ENCODE measurements at regions not wholly inside any gene's neighbourhood (a gene's known extent, or its start where the extent isn't known, plus 50 kb on each side); places are given as distances from the start of the nearest gene placed in this dataset.

DNA sequence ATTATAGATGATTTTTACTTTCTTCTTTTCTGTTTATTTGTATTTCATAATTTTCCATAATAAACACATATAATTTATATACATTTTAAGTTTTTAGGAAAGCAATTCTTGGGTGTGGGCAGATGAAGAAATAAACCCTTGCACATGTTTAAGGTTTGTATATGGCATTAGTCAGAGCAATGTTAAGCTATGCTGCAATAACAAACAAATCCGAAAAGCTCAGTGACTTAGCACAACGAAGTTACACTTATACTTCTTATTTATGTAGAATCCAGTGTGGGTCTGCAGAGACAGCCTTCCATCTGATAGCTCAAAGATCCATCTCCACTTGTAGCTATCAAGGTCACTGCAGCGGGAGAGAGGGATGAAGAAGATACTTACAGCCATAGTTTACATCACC lies 68.5 kb upstream of the BARX2 start:
- H3K4me3 Mint-ChIP-seq: no peak overlapping the region
- peaks cover 14% of the 10 kb centered on the region for H3K27me3 Mint-ChIP-seq
- no peak overlapping the region for H3K27ac Mint-ChIP-seq
- ATAC-seq: no peak
- H3K9me3 Mint-ChIP-seq: peaks cover 6% of the 10 kb centered on the region
- no peaks in the 10 kb centered on the region for H3K4me1 Mint-ChIP-seq
- no peaks in the 10 kb centered on the region for H3K36me3 Mint-ChIP-seq

DNA sequence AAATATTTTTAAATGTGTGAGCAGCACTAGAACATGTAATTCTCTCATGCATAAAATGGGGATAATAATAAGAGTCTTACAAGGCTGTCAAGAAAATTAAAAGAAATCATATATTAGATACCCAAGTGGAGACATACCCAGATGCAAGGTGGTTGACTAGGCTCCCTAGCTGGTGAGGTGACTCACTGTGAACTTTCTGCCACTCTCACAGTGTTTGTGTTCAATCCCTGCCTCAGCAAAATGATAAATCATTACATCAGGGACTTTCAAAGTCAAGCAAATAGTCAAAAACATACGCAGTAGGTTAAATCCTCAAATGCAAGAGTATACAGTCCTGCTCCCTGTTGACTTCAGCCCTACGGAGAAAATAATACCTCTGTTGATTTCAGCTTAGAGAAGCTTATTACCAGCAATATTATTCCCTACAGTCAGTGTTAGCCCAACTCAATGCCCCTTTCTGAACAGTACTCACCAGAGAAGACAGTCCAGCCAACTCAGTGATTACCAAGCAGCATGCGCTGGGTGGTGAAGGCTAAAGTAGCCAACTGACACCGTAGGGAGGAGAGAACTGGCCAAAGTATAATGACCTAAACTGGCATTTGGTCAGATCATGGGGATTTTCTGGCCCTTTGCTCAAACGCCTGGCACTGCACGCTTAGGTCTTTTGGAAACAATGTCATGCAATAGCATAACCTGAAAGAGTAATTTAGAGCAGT lies 73.1 kb upstream of the BARX2 start:
- H3K9me3 Mint-ChIP-seq: peaks cover 3% of the 10 kb centered on the region
- H3K27ac Mint-ChIP-seq: no peak overlapping the region
- no peaks in the 10 kb centered on the region for H3K36me3 Mint-ChIP-seq
- no peak for ATAC-seq
- H3K27me3 Mint-ChIP-seq: peaks cover 33% of the 10 kb centered on the region
- H3K4me3 Mint-ChIP-seq: no peak overlapping the region
- H3K4me1 Mint-ChIP-seq: no peaks in the 10 kb centered on the region

DNA sequence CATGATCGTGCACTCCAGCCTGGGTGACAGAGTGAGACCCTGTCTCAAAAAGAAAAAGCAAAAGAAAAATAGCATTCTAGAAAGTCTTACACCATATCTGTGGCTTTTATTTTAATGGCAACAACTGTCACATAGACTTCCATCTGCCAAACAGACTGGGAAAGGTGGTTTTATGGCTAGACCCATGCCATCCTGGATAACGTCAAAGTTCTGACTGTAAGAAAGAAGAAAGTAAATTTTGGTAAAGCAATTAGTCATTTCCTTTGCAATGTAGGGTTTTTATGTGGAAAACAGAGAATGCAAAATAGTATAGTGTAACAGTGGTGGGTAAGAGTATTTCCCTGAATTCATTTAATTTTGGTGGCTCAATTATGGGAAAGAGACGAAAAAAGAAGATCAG lies 75.5 kb upstream of the BARX2 start:
- Mint-ChIP-seq H3K27me3 (peaks cover 33% of the 10 kb centered on the region), H3K4me1 (no peaks in the 10 kb centered on the region), H3K36me3 (no peaks in the 10 kb centered on the region), H3K9me3 (no peaks in the 10 kb centered on the region), H3K27ac (no peak overlapping the region), H3K4me3 (no peak overlapping the region)
- ATAC-seq: no peak

DNA sequence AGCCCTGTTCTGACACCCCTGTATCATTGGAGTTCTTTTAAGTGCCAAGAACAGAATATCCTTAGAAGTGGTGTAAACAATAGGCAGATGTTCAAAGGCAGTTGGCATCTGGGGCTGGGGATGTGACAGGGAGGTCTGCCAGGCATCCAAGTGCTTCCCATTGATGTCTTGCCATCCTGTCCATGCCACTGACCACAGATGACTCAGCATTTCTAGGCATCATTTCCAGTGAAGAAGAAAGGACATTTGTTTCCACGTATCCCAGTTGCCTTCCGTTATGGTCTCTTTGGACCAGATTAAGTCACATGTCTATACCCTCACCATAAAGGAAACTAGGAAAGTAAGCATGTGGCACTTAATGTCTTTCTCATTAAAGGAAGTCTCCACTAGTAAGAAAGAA lies 76.7 kb upstream of the BARX2 start:
- Mint-ChIP-seq H3K4me3 (no peak overlapping the region), H3K36me3 (no peaks in the 10 kb centered on the region), H3K27me3 (peaks cover 33% of the 10 kb centered on the region), H3K9me3 (no peaks in the 10 kb centered on the region), H3K27ac (no peak overlapping the region), H3K4me1 (no peaks in the 10 kb centered on the region)
- ATAC-seq: no peak

DNA sequence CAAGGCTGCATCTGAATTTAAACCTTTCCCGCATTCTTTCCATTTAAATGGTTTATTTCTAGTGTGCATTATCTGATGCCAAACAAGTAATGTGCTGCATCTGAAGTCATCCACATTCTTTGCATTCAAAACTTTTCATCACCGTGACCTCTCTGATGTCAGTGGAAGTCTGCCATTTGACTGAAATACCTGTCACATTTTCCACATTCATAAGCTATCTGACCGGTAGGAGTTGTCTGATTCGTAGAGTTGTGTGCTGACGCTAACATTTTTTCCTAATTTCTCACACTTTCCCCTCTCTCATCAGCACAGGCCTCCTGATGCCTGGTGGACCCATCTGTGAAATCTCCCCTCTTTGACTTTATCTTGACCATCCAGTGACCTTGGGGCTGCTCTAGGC lies 79.9 kb upstream of the BARX2 start:
- no peaks in the 10 kb centered on the region for H3K36me3 Mint-ChIP-seq
- H3K27ac Mint-ChIP-seq: no peak overlapping the region
- no peaks in the 10 kb centered on the region for H3K9me3 Mint-ChIP-seq
- no peak overlapping the region for H3K4me3 Mint-ChIP-seq
- no peak for ATAC-seq
- peaks cover 21% of the 10 kb centered on the region for H3K27me3 Mint-ChIP-seq
- no peaks in the 10 kb centered on the region for H3K4me1 Mint-ChIP-seq

DNA sequence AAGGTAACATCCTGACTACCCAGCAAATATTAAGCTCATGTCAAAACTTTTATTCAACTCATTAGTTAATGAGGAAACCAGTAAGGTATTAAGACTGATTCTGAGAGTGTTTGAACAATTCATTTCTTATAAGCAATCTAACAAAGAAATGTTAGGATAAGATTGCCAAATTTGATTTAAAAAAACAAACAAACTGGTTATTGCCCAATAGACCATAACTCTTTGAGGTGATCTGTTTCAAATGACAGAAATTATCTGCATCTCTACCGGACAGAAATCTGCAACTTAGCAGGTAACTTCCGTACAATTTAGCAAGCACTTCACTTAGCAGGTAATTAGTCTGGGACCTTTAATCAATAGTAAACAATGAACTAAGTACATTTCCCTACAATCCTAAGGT lies 82.9 kb upstream of the BARX2 start:
- H3K27ac Mint-ChIP-seq: no peak overlapping the region
- peaks cover 10% of the 10 kb centered on the region for H3K27me3 Mint-ChIP-seq
- H3K9me3 Mint-ChIP-seq: no peaks in the 10 kb centered on the region
- no peaks in the 10 kb centered on the region for H3K36me3 Mint-ChIP-seq
- no peak for ATAC-seq
- H3K4me1 Mint-ChIP-seq: no peaks in the 10 kb centered on the region
- H3K4me3 Mint-ChIP-seq: no peak overlapping the region

DNA sequence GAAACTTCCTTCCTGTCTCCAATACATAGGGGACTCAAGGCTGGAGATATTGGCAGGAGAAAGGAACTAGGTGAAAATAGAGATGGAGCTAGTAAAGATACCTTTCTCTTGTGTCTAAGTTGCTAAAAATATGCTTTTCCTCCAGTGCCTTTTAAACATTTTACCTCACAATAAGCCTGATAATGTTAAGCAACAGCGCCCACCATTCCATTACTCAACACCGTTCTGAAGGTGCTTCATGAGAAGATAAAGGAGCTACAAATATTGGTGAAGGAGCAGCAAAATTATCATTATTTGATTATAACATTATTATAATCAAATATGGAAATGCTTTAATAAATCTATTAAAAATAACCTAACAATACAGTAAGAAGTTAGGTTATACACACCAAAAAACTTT lies 83.6 kb upstream of the BARX2 start:
- Mint-ChIP-seq H3K27me3 (peaks cover 10% of the 10 kb centered on the region), H3K4me3 (no peak overlapping the region), H3K4me1 (no peaks in the 10 kb centered on the region), H3K36me3 (no peaks in the 10 kb centered on the region), H3K9me3 (no peaks in the 10 kb centered on the region), H3K27ac (no peak overlapping the region)
- ATAC-seq: no peak

DNA sequence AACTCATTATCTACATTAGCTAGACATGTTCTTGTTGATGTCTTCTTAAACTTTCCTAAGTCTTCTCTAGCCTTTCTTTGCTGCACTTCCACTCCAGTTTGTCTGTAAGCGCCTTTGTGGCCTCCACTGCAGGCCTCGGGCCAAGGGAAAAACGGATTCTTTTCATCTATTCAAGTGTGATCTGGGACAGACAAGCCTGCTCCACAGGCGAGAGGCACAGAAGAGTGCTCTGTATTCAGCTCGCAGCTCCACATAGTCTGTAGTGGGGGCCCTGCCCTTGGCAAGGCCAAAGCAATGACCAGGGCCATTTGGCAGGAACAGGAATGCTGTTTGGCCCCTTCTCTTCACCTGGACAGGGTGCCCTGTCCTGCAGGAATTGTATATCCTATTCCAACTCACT lies 84.1 kb upstream of the BARX2 start:
- peaks cover 10% of the 10 kb centered on the region for H3K27me3 Mint-ChIP-seq
- no peaks in the 10 kb centered on the region for H3K4me1 Mint-ChIP-seq
- H3K9me3 Mint-ChIP-seq: no peaks in the 10 kb centered on the region
- no peak overlapping the region for H3K4me3 Mint-ChIP-seq
- no peaks in the 10 kb centered on the region for H3K36me3 Mint-ChIP-seq
- no peak overlapping the region for H3K27ac Mint-ChIP-seq
- no peak for ATAC-seq

DNA sequence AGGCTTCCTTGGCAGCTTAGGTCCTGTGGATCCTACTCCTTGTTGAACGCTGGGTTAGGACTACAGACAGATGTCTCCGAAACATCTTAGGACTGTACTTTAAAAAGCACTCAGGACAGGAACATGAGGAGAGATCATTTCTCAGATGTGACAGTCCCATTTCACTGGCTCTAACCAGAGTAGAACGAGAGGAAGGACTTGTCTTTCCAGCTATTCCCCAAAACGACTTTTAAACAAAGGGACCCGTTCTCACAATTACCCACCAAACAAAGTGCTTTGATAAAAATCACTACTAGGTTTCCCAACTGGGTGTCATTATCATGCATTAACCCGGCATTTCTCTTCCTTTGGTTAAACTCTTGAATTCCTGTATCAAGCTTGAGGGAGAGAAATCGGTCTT lies 84.7 kb upstream of the BARX2 start:
- H3K27ac Mint-ChIP-seq: no peak overlapping the region
- H3K9me3 Mint-ChIP-seq: no peaks in the 10 kb centered on the region
- no peaks in the 10 kb centered on the region for H3K36me3 Mint-ChIP-seq
- peaks cover 10% of the 10 kb centered on the region for H3K27me3 Mint-ChIP-seq
- H3K4me3 Mint-ChIP-seq: no peak overlapping the region
- no peaks in the 10 kb centered on the region for H3K4me1 Mint-ChIP-seq
- ATAC-seq: no peak

DNA sequence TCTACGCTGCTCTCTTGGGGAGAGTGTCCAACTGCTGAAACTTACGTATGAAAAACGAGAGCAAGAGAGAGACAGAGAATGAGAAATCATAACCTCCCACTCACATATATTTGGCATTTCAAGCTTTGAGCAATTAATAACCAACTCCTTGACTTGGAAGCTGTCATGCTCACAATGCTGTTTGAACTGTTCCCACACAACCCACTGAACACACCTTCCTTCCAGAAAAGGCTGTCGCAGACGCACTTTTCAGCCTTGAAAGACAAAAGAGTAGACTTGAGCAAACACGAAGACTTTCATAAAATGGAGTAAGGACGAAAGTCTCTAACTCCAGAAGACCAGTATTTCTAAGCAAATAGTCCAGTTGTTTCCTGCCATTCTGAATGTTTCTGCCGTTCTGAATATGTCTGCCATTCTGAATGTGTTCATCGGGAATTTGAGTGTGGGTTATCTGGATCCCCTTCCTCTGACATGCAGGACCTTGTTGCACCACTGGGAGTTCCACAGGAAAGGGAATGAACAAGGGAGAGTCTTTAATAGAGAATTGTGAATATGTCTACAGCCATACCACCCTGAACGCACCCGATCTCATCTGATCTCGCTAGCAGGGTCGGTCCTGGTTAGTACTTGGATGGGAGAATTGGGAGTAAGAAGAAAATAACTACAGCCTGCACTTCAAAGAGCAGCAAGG lies 86.2 kb upstream of the BARX2 start:
- H3K4me1 Mint-ChIP-seq: no peaks in the 10 kb centered on the region
- H3K9me3 Mint-ChIP-seq: no peaks in the 10 kb centered on the region

DNA sequence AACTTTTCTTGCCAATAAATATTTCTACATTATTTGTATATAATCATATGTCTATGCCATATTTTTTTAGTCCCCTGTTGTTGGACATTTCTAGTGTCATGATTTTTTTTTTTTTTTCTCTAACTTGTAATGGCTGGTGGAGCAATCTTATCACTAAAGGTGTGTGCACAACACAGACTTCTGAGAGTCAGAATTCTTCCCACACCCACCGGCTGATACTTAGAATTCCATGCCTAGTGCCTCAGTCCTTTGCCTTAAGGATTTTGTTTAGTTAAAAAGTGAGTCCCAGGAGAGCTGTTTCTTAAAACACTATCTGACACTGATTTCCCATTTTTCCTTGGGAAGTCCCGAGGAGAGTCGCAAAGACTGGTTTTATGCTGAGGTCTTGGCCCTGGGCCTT lies 87.7 kb upstream of the BARX2 start:
- Mint-ChIP-seq H3K4me1 (no peaks in the 10 kb centered on the region), H3K27ac (no peak overlapping the region), H3K36me3 (no peaks in the 10 kb centered on the region), H3K9me3 (no peaks in the 10 kb centered on the region), H3K4me3 (no peak overlapping the region), H3K27me3 (peaks cover 18% of the 10 kb centered on the region)
- no peak for ATAC-seq

More for the DNA sequence above, 86.2 kb upstream of the BARX2 start:
- Mint-ChIP-seq H3K36me3 (no peaks in the 10 kb centered on the region), H3K27me3 (peaks cover 10% of the 10 kb centered on the region), H3K4me3 (no peak overlapping the region), H3K27ac (no peak overlapping the region)
- no peak for ATAC-seq

DNA sequence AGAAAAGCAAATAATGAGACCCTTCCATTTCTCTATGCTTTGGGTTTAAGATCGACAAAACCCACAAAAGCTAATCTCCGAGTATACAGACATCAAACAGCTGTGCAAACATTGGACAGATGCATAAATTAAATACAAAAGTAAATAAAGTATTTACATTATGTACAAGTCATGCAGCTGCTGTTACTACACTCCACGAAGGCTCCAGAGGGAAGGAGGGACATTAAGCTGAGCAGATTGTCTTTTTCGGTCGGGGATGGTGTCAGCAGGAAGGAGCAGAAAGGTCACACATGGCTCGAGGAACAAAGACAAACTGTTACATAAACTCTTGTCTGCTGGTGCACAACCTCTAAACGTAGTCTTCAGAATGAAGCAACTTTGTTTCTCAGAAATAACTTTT lies 88.8 kb upstream of the BARX2 start:
- no peaks in the 10 kb centered on the region for H3K4me1 Mint-ChIP-seq
- H3K36me3 Mint-ChIP-seq: no peaks in the 10 kb centered on the region
- H3K9me3 Mint-ChIP-seq: no peaks in the 10 kb centered on the region
- peaks cover 23% of the 10 kb centered on the region for H3K27me3 Mint-ChIP-seq
- H3K4me3 Mint-ChIP-seq: no peak overlapping the region
- ATAC-seq: no peak
- no peak overlapping the region for H3K27ac Mint-ChIP-seq

DNA sequence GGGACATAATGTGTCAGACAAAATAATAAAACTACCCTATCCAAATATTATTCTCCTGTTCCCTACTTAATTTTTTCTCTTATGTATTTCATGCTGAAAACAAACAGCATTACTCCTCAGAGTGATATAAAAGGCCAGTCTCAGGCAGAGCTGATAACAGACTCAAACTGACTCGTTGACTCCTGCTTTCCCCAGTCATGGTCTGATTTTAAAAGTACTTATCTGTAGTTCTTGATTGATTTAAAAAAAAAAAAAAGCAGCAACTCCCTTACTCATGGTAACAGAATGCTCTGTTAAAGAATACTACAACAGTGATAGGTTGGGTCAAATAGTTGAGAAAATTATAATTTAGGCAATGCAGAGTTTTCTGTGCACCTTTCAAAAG lies 90.3 kb upstream of the BARX2 start:
- ATAC-seq: no peak
- Mint-ChIP-seq H3K4me1 (peaks cover 2% of the 10 kb centered on the region), H3K9me3 (no peaks in the 10 kb centered on the region), H3K27me3 (peaks cover 27% of the 10 kb centered on the region), H3K27ac (no peak overlapping the region), H3K4me3 (no peak overlapping the region), H3K36me3 (no peaks in the 10 kb centered on the region)

DNA sequence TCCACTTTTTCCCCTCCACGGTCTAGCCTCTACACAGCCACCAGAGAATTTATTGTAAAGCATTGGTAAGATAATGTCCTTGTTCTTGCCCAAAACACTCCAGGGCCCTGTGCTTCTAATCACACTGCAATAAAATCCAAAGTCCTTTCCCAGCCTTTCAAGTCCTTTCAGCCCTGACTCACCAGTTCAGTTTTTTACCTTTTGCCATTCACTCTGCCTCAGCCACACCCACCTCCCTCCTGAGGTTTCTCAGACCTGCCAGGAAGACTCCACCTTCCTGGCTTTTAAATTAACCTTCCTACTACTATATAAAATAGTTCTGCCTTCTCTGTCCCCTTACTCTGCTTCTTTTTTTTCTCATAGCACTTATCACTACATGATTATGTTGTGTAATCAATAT lies 91.0 kb upstream of the ARHGAP32 start:
- peaks cover 26% of the 10 kb centered on the region for H3K27me3 Mint-ChIP-seq
- H3K4me1 Mint-ChIP-seq: peaks cover 9% of the 10 kb centered on the region
- no peak overlapping the region for H3K4me3 Mint-ChIP-seq
- H3K9me3 Mint-ChIP-seq: no peaks in the 10 kb centered on the region
- ATAC-seq: no peak
- H3K36me3 Mint-ChIP-seq: no peaks in the 10 kb centered on the region
- H3K27ac Mint-ChIP-seq: no peak overlapping the region

DNA sequence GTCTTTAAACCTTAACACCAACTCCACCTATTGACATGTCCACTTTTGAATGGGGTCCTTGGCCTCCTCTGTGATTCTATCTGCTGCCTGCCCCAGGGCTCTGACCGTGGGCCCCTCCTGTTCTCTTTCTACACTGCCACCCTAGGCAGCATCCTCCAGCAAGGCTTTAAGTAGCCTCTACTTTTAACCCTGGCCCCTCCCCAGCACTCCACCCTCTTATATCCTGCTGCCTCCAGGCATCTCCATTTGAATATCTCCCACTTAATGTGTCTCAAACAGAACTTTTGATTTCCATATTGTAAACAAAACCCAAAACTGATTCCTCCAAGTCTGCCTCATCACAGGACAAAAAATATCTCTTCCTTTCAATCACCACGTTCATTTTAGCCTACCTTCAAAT lies 90.5 kb upstream of the ARHGAP32 start:
- ATAC-seq: no peak
- H3K27me3 Mint-ChIP-seq: peaks cover 32% of the 10 kb centered on the region
- no peak overlapping the region for H3K4me3 Mint-ChIP-seq
- no peak overlapping the region for H3K27ac Mint-ChIP-seq
- no peaks in the 10 kb centered on the region for H3K9me3 Mint-ChIP-seq
- no peaks in the 10 kb centered on the region for H3K36me3 Mint-ChIP-seq
- H3K4me1 Mint-ChIP-seq: peaks cover 9% of the 10 kb centered on the region
